HCT116 (cell line): ENCODE measurements at regions not wholly inside any gene's neighbourhood (a gene's known extent, or its start where the extent isn't known, plus 50 kb on each side); places are given as distances from the start of the nearest gene placed in this dataset.

Source experiments
- ATAC-seq: fragments of 200-7000 bp; cut with Tn5 transposase; 2 replicates; pipeline ENCODE4 v1.9.1; 2020; ENCODE audit warnings: mild to moderate bottlenecking, moderate library complexity
- BruUV-seq: library from RNA; stranded (reverse); fragments of 400-500 nt; replicated peaks from 2 replicates; lab custom pipeline; 2021; lab: Mats Ljungman, UMichigan
- CTCF ChIA-PET: fragments of 300-600 bp; sonication (Branson Sonifier 250); formaldehyde crosslinking; loops from one replicate; lab custom pipeline; 2021; ENCODE audit warnings: antibody characterized with exemption; lab: Charles Lee
- POLR2A ChIA-PET: fragments of 300-600, 350-600 bp; sonication (Branson Sonifier 250); formaldehyde crosslinking; loops from one replicate; lab custom pipeline; 2021; ENCODE audit warnings: antibody characterized with exemption; lab: Charles Lee
- RAD21 ChIA-PET, 2 experiments: fragments of 300-600 bp; sonication (Branson Sonifier 250); formaldehyde crosslinking; loops; one replicate each; lab custom pipeline; 2023; ENCODE audit warnings: low total read pairs in 2 of 2; ENCODE audit not compliant: uncharacterized antibody in 2 of 2, unreplicated experiment in 2 of 2, low non-redundant PET in 1 of 2; lab: Charles Lee
- DNase-seq: peaks from one replicate; pipeline ENCODE4 v3.0.0-alpha.2; 2010; ENCODE audit warnings: low read depth, low spot score
- H2AFZ ChIP-seq: fragments of 200-600 bp; shearing (Covaris generic), sonication (generic); 2 replicates; pipeline ENCODE4 v1.6.1; 2017; ENCODE audit warnings: low read depth, mixed run types, mixed read lengths, antibody characterized with exemption, low read length; ENCODE audit not compliant: poor library complexity, severe bottlenecking
- H3K27ac ChIP-seq: 2 replicates; pipeline ENCODE4 v1.5.1; 2012; ENCODE audit warnings: low read depth, low read length
- H3K27me3 ChIP-seq: fragments of 200-600 bp; sonication (generic); 2 replicates; pipeline ENCODE4 v1.6.1; 2016; ENCODE audit warnings: mixed run types, low read length, mixed read lengths; ENCODE audit not compliant: insufficient read depth
- H3K36me3 ChIP-seq, 2 experiments: fragments of 200-500 bp in 1 of 2; fragments of 200-600 bp in 1 of 2; sonication (Bioruptor generic) in 1 of 2; sonication (generic) in 1 of 2; 2 replicates each; pipeline versions ENCODE4 v1.5.1 to v1.6.1; 2014 to 2016; ENCODE audit warnings: low read length in 2 of 2, inconsistent platforms in 1 of 2, mixed read lengths in 1 of 2, mixed run types in 1 of 2; ENCODE audit not compliant: insufficient read depth in 2 of 2, control insufficient read depth in 1 of 2
- H3K4me1 ChIP-seq, 2 experiments: fragments of 200-600 bp in 1 of 2; sonication (generic) in 1 of 2; 2 replicates each; pipeline versions ENCODE4 v1.5.1 to v1.6.1; 2012 to 2017; ENCODE audit warnings: low read length in 2 of 2, inconsistent platforms in 1 of 2, mild to moderate bottlenecking in 1 of 2, mixed read lengths in 1 of 2, mixed run types in 1 of 2, moderate library complexity in 1 of 2; ENCODE audit not compliant: insufficient read depth in 2 of 2, control insufficient read depth in 1 of 2
- H3K4me2 ChIP-seq: fragments of 200-600 bp; sonication (generic); 2 replicates; pipeline ENCODE4 v1.6.1; 2017; ENCODE audit warnings: mixed run types, low read length, mixed read lengths
- H3K4me3 ChIP-seq, 2 experiments: fragments of 200-600 bp in 1 of 2; sonication (generic) in 1 of 2; replicated peaks in 1 of 2; 2 replicates each; pipeline ENCODE4 v1.5.1; 2011 to 2016; ENCODE audit warnings: low read length in 2 of 2, control low read depth in 1 of 2, low read depth in 1 of 2, mild to moderate bottlenecking in 1 of 2, mixed read lengths in 1 of 2, mixed run types in 1 of 2
- H3K79me2 ChIP-seq: fragments of 200-600 bp; sonication (generic); 2 replicates; pipeline ENCODE4 v1.6.1; 2017; ENCODE audit warnings: mild to moderate bottlenecking, mixed run types, low read length, moderate library complexity, mixed read lengths; ENCODE audit not compliant: insufficient read depth
- H3K9ac ChIP-seq: fragments of 200-600 bp; sonication (generic); 2 replicates; pipeline ENCODE4 v1.6.1; 2016; ENCODE audit warnings: low read length, mixed read lengths
- H3K9me2 ChIP-seq: fragments of 200-600 bp; sonication (generic), shearing (Covaris generic); 2 replicates; pipeline ENCODE4 v1.6.1; 2017; ENCODE audit warnings: mixed run types, mild to moderate bottlenecking, moderate library complexity; ENCODE audit not compliant: insufficient read depth
- H3K9me3 ChIP-seq, 2 experiments: fragments of 200-500 bp in 1 of 2; fragments of 200-600 bp in 1 of 2; sonication (Bioruptor generic) in 1 of 2; sonication (generic) in 1 of 2; 2 replicates each; pipeline ENCODE4 v1.6.1; 2014 to 2017; ENCODE audit warnings: low read length in 2 of 2, mixed read lengths in 2 of 2, inconsistent platforms in 1 of 2, low read depth in 1 of 2, mild to moderate bottlenecking in 1 of 2, mixed run types in 1 of 2, moderate library complexity in 1 of 2; ENCODE audit not compliant: control insufficient read depth in 1 of 2, insufficient read depth in 1 of 2
- H4K20me1 ChIP-seq: fragments of 200-600 bp; sonication (generic), shearing (Covaris generic); 2 replicates; pipeline ENCODE4 v1.6.1; 2017; ENCODE audit warnings: mixed run types, mild to moderate bottlenecking, moderate library complexity; ENCODE audit not compliant: insufficient read depth
- CBX3 ChIP-seq: IDR thresholded peaks from 2 replicates; pipeline ENCODE4 v1.6.1; 2012; ENCODE audit warnings: low read depth
- EGR1 ChIP-seq: IDR thresholded peaks from 2 replicates; pipeline ENCODE4 v1.6.1; 2012; ENCODE audit warnings: low read depth
- EZH2 ChIP-seq: fragments of 200-600 bp; sonication (generic); IDR thresholded peaks from 2 replicates; pipeline ENCODE4 v1.6.1; 2017; ENCODE audit warnings: antibody characterized with exemption, mixed run types
- EZH2phosphoT487 ChIP-seq: fragments of 200-600 bp; IDR thresholded peaks from 2 replicates; pipeline ENCODE4 v1.6.1; 2018; ENCODE audit warnings: antibody characterized with exemption, borderline replicate concordance
- FOSL1 ChIP-seq: IDR thresholded peaks from 2 replicates; pipeline ENCODE4 v1.6.1; 2012; ENCODE audit warnings: low read depth
- JUND ChIP-seq: IDR thresholded peaks from 2 replicates; pipeline ENCODE4 v1.6.1; 2012
- POLR2A ChIP-seq: IDR thresholded peaks from 2 replicates; pipeline ENCODE4 v1.7.0; 2011; ENCODE audit warnings: borderline replicate concordance; ENCODE audit not compliant: insufficient read depth, insufficient read length; ENCODE audit errors: extremely low read depth
- POLR2AphosphoS5 ChIP-seq: IDR thresholded peaks from 2 replicates; pipeline ENCODE4 v1.6.1; 2011; ENCODE audit warnings: mild to moderate bottlenecking, low read depth, low read length, moderate library complexity
- RAD21 ChIP-seq: IDR thresholded peaks from 2 replicates; pipeline ENCODE4 v1.6.1; 2012; ENCODE audit warnings: low read depth, mild to moderate bottlenecking
- SIN3A ChIP-seq: IDR thresholded peaks from 2 replicates; pipeline ENCODE4 v1.6.1; 2012; ENCODE audit warnings: low read depth
- TCF7L2 ChIP-seq: IDR thresholded peaks from 2 replicates; pipeline ENCODE4 v1.7.0; 2011; ENCODE audit warnings: borderline replicate concordance, inconsistent platforms; ENCODE audit not compliant: insufficient read depth, insufficient read length; ENCODE audit errors: extremely low read depth
- YY1 ChIP-seq: IDR thresholded peaks from 2 replicates; pipeline ENCODE4 v1.6.1; 2011; ENCODE audit warnings: low read length, low read depth, moderate library complexity, mild to moderate bottlenecking; ENCODE audit not compliant: insufficient replicate concordance; ENCODE audit errors: extremely low read depth
- ZFX ChIP-seq: fragments of 450-650 bp; IDR thresholded peaks from 2 replicates; pipeline ENCODE4 v1.6.1; 2017
- ZNF274 ChIP-seq: fragments of 200-500 bp; sonication (Bioruptor generic); IDR thresholded peaks from 2 replicates; pipeline ENCODE4 v1.6.1; 2014; ENCODE audit warnings: mild to moderate bottlenecking, low read depth, low read length, inconsistent platforms
- intact Hi-C: fragments of 100-400 bp; cut with micrococcal nuclease; formaldehyde crosslinking; loops from 2 replicates; pipeline ENCODE4 v1.10.0; 2022
- TF ChIP-seq, protein P1 (sequence below): IDR thresholded peaks from 2 replicates; pipeline ENCODE4 v1.6.1; 2012
- TF ChIP-seq, protein P2 (sequence below), 3 experiments: fragments of 200-600 bp in 1 of 3; sonication (generic) in 1 of 3; IDR thresholded peaks in 2 of 3; conservative IDR thresholded peaks in 1 of 3; 2 replicates each; pipeline ENCODE4 v1.5.1; 2012 to 2017; ENCODE audit warnings: low read depth in 2 of 3, low read length in 2 of 3, antibody characterized with exemption in 1 of 3, borderline replicate concordance in 1 of 3, control low read depth in 1 of 3, mild to moderate bottlenecking in 1 of 3, mixed read lengths in 1 of 3, mixed run types in 1 of 3, moderate library complexity in 1 of 3; ENCODE audit not compliant: insufficient read depth in 1 of 3
- TF ChIP-seq, protein P3 (sequence below): IDR thresholded peaks from 2 replicates; pipeline ENCODE4 v1.6.1; 2012

DNA sequence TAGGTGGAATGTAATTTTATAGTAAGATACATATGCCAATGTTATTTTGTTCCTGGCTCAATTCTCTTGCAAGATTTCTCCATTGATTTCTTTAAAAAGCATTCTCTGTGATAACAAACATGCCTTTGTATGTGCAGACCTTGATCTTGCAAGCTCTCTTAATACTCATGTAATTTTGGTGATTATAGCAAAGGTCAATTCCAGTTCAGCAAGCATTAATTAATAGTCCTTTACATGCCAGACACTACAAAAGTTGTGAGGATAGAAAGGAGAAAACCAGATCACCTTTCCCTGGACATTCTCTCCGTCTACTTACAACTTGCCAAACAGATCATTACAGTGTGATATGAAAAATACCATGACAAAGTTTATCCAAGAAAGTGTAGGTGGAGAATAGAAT lies 173.7 kb upstream of the DOK6 start:
- H3K9ac ChIP-seq, result no peak overlapping the region
- no peaks in the 10 kb centered on the region for H3K9me3 ChIP-seq
- CTCF ChIA-PET, result no interaction called here
- intact Hi-C loops, result no loop called here
- no TSS peak for BruUV-seq
- no peaks in the 10 kb centered on the region for H3K4me1 ChIP-seq
- no peaks in the 10 kb centered on the region for H4K20me1 ChIP-seq
- H3K4me2 ChIP-seq, result no peak overlapping the region
- TF ChIP-seq ZFX, result no peak
- no peak for TF ChIP-seq SIN3A
- TF ChIP-seq TCF7L2, result no peak
- no peak for TF ChIP-seq ZNF274
- TF ChIP-seq POLR2A, result no peak
- TF ChIP-seq, protein P1, sequence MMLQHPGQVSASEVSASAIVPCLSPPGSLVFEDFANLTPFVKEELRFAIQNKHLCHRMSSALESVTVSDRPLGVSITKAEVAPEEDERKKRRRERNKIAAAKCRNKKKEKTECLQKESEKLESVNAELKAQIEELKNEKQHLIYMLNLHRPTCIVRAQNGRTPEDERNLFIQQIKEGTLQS, result no peak
- TF ChIP-seq YY1, result no peak
- TF ChIP-seq EZH2phosphoT487, result no peak
- no peak for TF ChIP-seq EZH2
- no peak for TF ChIP-seq RAD21
- TF ChIP-seq, protein P2, sequence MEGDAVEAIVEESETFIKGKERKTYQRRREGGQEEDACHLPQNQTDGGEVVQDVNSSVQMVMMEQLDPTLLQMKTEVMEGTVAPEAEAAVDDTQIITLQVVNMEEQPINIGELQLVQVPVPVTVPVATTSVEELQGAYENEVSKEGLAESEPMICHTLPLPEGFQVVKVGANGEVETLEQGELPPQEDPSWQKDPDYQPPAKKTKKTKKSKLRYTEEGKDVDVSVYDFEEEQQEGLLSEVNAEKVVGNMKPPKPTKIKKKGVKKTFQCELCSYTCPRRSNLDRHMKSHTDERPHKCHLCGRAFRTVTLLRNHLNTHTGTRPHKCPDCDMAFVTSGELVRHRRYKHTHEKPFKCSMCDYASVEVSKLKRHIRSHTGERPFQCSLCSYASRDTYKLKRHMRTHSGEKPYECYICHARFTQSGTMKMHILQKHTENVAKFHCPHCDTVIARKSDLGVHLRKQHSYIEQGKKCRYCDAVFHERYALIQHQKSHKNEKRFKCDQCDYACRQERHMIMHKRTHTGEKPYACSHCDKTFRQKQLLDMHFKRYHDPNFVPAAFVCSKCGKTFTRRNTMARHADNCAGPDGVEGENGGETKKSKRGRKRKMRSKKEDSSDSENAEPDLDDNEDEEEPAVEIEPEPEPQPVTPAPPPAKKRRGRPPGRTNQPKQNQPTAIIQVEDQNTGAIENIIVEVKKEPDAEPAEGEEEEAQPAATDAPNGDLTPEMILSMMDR (IDR thresholded peaks at IDR 0.05 in 2 of 3, conservative IDR thresholded peaks at IDR 0.05 in 1 of 3; ENCODE audit: borderline replicate concordance in 1 of 3, insufficient read depth in 1 of 3, low read depth in 2 of 3, low read length in 2 of 3), result no peak
- TF ChIP-seq JUND, result no peak
- no peak for TF ChIP-seq POLR2AphosphoS5
- TF ChIP-seq, protein P3, sequence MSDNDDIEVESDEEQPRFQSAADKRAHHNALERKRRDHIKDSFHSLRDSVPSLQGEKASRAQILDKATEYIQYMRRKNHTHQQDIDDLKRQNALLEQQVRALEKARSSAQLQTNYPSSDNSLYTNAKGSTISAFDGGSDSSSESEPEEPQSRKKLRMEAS, result no peak
- no peak for TF ChIP-seq FOSL1
- TF ChIP-seq CBX3, result no peak
- no peak for TF ChIP-seq EGR1
- H3K27me3 ChIP-seq, result no peaks in the 10 kb centered on the region
- no peak overlapping the region for H3K27ac ChIP-seq
- RAD21 ChIA-PET, result no interaction called here
- no peaks in the 10 kb centered on the region for H3K36me3 ChIP-seq
- no peaks in the 10 kb centered on the region for H3K9me2 ChIP-seq
- H3K79me2 ChIP-seq, result no peaks in the 10 kb centered on the region
- DNase-seq, result no peak
- no peak overlapping the region for H2AFZ ChIP-seq
- H3K4me3 ChIP-seq, result no peak overlapping the region
- ATAC-seq, result no peak
- POLR2A ChIA-PET, result no interaction called here
